Astrocyte (in vitro differentiated cells and primary cell): ENCODE measurements at regions not wholly inside any gene's neighbourhood (a gene's known extent, or its start where the extent isn't known, plus 50 kb on each side); places are given as distances from the start of the nearest gene placed in this dataset.
A peak's percentile ranks its signal among the peaks of the same experiment; 100 is the strongest.

ENCODE experiments used
- DNase-seq: peaks from one replicate; pipeline ENCODE4 v3.0.0-alpha.2; 2010; ENCODE audit warnings: low read depth
- FAIRE-seq: peaks from 2 replicates; lab custom pipeline; 2011; peaks lifted over from hg19 to GRCh38; lab: Jason Lieb, UNC
- H2AFZ ChIP-seq: 2 replicates; pipeline ENCODE4 v1.6.0; 2012; ENCODE audit warnings: low read depth, low read length, inconsistent platforms
- H3K27ac ChIP-seq: 2 replicates; pipeline ENCODE4 v1.5.1; 2011; ENCODE audit warnings: low read depth, low read length, inconsistent platforms
- H3K27me3 ChIP-seq: 2 replicates; pipeline ENCODE4 v1.6.0; 2011; ENCODE audit warnings: low read length, inconsistent platforms; ENCODE audit not compliant: insufficient read depth
- H3K36me3 ChIP-seq: 2 replicates; pipeline ENCODE4 v1.5.1; 2011; ENCODE audit warnings: low read length, inconsistent platforms; ENCODE audit not compliant: insufficient read depth
- H3K4me1 ChIP-seq: 2 replicates; pipeline ENCODE4 v1.5.1; 2011; ENCODE audit warnings: low read length, inconsistent platforms; ENCODE audit not compliant: insufficient read depth
- H3K4me2 ChIP-seq: 2 replicates; pipeline ENCODE4 v1.6.0; 2012; ENCODE audit warnings: low read length, inconsistent platforms
- H3K4me3 ChIP-seq: 2 replicates; pipeline ENCODE4 v1.5.1; 2011; ENCODE audit warnings: low read depth, mild to moderate bottlenecking, low read length, inconsistent platforms; ENCODE audit not compliant: insufficient read depth
- H3K79me2 ChIP-seq: 2 replicates; pipeline ENCODE4 v1.6.0; 2012; ENCODE audit warnings: mild to moderate bottlenecking, low read length, inconsistent platforms; ENCODE audit not compliant: insufficient read depth
- H3K9ac ChIP-seq: 2 replicates; pipeline ENCODE4 v1.6.0; 2012; ENCODE audit warnings: mild to moderate bottlenecking, low read length, inconsistent platforms
- H3K9me3 ChIP-seq: 2 replicates; pipeline ENCODE4 v1.5.1; 2012; ENCODE audit warnings: low read depth, mild to moderate bottlenecking, low read length, inconsistent platforms; ENCODE audit not compliant: insufficient read depth
- H4K20me1 ChIP-seq: 2 replicates; pipeline ENCODE4 v1.6.0; 2012; ENCODE audit warnings: low read length, inconsistent platforms; ENCODE audit not compliant: insufficient read depth
- H3K27ac Mint-ChIP-seq: one replicate; pipeline ENCODE4 v1.8.0; 2021; ENCODE audit warnings: mild to moderate bottlenecking, mixed read lengths; ENCODE audit not compliant: unreplicated experiment
- H3K27me3 Mint-ChIP-seq: one replicate; pipeline ENCODE4 v1.8.0; 2021; ENCODE audit warnings: low read depth, mixed read lengths; ENCODE audit not compliant: unreplicated experiment
- H3K36me3 Mint-ChIP-seq: one replicate; pipeline ENCODE4 v1.8.0; 2021; ENCODE audit warnings: low read depth, mixed read lengths; ENCODE audit not compliant: unreplicated experiment
- H3K4me1 Mint-ChIP-seq: one replicate; pipeline ENCODE4 v1.8.0; 2021; ENCODE audit warnings: low read depth, mixed read lengths; ENCODE audit not compliant: unreplicated experiment
- H3K4me3 Mint-ChIP-seq: one replicate; pipeline ENCODE4 v1.8.0; 2021; ENCODE audit warnings: mild to moderate bottlenecking, moderate library complexity, mixed read lengths; ENCODE audit not compliant: unreplicated experiment
- H3K9me3 Mint-ChIP-seq: one replicate; pipeline ENCODE4 v1.8.0; 2021; ENCODE audit warnings: mild to moderate bottlenecking, mixed read lengths; ENCODE audit not compliant: unreplicated experiment
- EZH2 ChIP-seq: IDR thresholded peaks from 2 replicates; pipeline ENCODE4 v1.6.1; 2012; ENCODE audit warnings: mild to moderate bottlenecking, low read length, inconsistent platforms; ENCODE audit not compliant: insufficient read depth
- TF ChIP-seq, protein P1 (sequence below): IDR thresholded peaks from 2 replicates; pipeline ENCODE4 v1.5.1; 2011; ENCODE audit warnings: low read depth, mild to moderate bottlenecking, inconsistent platforms, low read length, moderate library complexity; ENCODE audit not compliant: insufficient read depth

DNA sequence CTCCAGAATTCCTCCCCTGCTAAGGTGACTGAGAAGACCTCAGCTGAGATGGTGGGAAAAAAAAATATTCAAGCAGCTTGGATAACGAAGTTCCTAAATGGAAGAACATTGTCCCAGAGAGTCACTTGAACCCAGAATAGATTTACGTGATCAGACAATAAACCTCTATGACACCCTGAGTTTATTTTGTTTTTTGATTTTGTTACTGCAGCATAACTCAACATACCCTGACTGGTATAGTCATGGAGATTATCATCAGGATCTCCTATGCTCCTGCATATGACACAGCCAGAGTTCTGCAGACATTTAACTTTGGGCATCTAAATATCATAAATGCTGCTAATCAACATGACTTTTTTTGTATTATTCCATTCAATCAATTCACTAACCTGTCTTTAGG, 282.9 kb downstream of the RASEF start:
- Histone ChIP-seq H4K20me1 (no peaks in the 10 kb centered on the region), H2AFZ (no peak overlapping the region), H3K4me1 (no peaks in the 10 kb centered on the region), H3K36me3 (no peaks in the 10 kb centered on the region), H3K4me2 (no peak overlapping the region), H3K27me3 (no peaks in the 10 kb centered on the region), H3K79me2 (no peaks in the 10 kb centered on the region), H3K9ac (no peak overlapping the region), H3K4me3 (no peak overlapping the region), H3K9me3 (no peaks in the 10 kb centered on the region), H3K27ac (no peak overlapping the region)
- Mint-ChIP-seq H3K36me3 (no peaks in the 10 kb centered on the region), H3K4me1 (peaks cover 4% of the 10 kb centered on the region), H3K9me3 (no peaks in the 10 kb centered on the region), H3K4me3 (no peak overlapping the region), H3K27me3 (no peaks in the 10 kb centered on the region), H3K27ac (no peak overlapping the region)
- FAIRE-seq (no peak), DNase-seq (no peak)
- no peak for TF ChIP-seq EZH2
- TF ChIP-seq, protein P1, sequence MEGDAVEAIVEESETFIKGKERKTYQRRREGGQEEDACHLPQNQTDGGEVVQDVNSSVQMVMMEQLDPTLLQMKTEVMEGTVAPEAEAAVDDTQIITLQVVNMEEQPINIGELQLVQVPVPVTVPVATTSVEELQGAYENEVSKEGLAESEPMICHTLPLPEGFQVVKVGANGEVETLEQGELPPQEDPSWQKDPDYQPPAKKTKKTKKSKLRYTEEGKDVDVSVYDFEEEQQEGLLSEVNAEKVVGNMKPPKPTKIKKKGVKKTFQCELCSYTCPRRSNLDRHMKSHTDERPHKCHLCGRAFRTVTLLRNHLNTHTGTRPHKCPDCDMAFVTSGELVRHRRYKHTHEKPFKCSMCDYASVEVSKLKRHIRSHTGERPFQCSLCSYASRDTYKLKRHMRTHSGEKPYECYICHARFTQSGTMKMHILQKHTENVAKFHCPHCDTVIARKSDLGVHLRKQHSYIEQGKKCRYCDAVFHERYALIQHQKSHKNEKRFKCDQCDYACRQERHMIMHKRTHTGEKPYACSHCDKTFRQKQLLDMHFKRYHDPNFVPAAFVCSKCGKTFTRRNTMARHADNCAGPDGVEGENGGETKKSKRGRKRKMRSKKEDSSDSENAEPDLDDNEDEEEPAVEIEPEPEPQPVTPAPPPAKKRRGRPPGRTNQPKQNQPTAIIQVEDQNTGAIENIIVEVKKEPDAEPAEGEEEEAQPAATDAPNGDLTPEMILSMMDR = no peak

DNA sequence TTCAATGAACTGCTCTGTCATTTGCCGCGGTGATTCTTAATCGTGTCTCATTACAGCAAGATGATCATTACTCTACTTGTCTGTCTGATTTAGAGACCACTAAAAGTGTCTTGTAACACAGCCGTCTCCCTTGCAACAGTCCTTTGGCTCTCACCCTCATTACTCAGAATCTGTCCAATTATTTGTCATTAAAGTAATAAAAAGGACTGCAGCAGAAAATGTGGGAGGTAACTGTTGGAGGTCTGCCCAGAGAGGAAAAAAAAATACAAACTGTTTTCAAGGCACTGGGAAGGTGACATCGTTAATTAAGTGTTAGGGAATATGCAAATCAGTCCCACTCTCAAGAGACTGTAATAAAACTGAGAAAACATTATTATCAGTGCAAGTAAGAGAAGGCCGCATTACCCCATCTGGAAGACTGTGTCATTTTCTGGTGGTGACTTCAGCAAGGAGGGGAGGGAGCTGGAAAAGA, 281.0 kb downstream of the RASEF start:
- H2AFZ ChIP-seq = no peak overlapping the region
- Mint-ChIP-seq H3K4me3 (no peak overlapping the region), H3K27ac (no peak overlapping the region), H3K9me3 (no peaks in the 10 kb centered on the region), H3K4me1 (peaks cover 2% of the 10 kb centered on the region), H3K36me3 (no peaks in the 10 kb centered on the region), H3K27me3 (no peaks in the 10 kb centered on the region)
- peak; percentile 16 for DNase-seq
- no peak overlapping the region for H3K4me3 ChIP-seq
- no peaks in the 10 kb centered on the region for H3K4me1 ChIP-seq
- H4K20me1 ChIP-seq = no peaks in the 10 kb centered on the region
- no peak for FAIRE-seq
- H3K27ac ChIP-seq = no peak overlapping the region
- H3K4me2 ChIP-seq = no peak overlapping the region
- H3K36me3 ChIP-seq = no peaks in the 10 kb centered on the region
- no peaks in the 10 kb centered on the region for H3K79me2 ChIP-seq
- no peaks in the 10 kb centered on the region for H3K27me3 ChIP-seq
- no peaks in the 10 kb centered on the region for H3K9me3 ChIP-seq
- TF ChIP-seq EZH2 = no peak
- TF ChIP-seq, protein P1 = no peak
- no peak overlapping the region for H3K9ac ChIP-seq

DNA sequence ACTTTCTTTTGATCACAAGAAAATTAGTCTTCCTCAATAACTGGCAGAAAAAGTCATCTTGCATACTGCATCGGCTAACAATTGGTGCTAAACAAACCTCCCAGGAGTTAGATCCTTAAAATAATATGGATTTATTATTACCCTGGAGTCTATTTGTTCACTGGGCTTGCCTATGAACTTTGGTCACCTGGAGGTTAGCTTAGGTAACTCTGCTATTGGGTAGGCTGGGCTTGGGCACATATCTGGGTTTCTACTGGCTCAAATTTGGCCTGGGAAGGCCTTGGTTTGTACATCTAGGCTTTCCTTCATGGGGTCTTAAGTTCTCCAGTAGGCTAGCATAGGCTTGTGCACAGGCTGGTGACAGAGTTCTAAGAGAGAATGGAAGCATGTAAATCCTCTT, 279.9 kb downstream of the RASEF start:
- Histone ChIP-seq H3K36me3 (no peaks in the 10 kb centered on the region), H3K4me3 (no peak overlapping the region), H3K4me1 (no peaks in the 10 kb centered on the region), H3K27me3 (no peaks in the 10 kb centered on the region), H3K9me3 (no peaks in the 10 kb centered on the region), H3K27ac (no peak overlapping the region), H3K4me2 (no peak overlapping the region), H4K20me1 (no peaks in the 10 kb centered on the region), H3K9ac (no peak overlapping the region), H3K79me2 (no peaks in the 10 kb centered on the region), H2AFZ (no peak overlapping the region)
- no peaks in the 10 kb centered on the region for H3K27me3 Mint-ChIP-seq
- no peaks in the 10 kb centered on the region for H3K9me3 Mint-ChIP-seq
- H3K36me3 Mint-ChIP-seq = no peaks in the 10 kb centered on the region
- H3K4me3 Mint-ChIP-seq = no peak overlapping the region
- TF ChIP-seq EZH2 = no peak
- TF ChIP-seq, protein P1 = no peak
- DNase-seq (no peak), FAIRE-seq (no peak)
- no peaks in the 10 kb centered on the region for H3K4me1 Mint-ChIP-seq
- H3K27ac Mint-ChIP-seq = no peak overlapping the region
